ENCODE measurements at regions not wholly inside any gene's neighbourhood (a gene's known extent, or its start where the extent isn't known, plus 50 kb on each side); places are given as distances from the start of the nearest gene placed in this dataset.

DNA sequence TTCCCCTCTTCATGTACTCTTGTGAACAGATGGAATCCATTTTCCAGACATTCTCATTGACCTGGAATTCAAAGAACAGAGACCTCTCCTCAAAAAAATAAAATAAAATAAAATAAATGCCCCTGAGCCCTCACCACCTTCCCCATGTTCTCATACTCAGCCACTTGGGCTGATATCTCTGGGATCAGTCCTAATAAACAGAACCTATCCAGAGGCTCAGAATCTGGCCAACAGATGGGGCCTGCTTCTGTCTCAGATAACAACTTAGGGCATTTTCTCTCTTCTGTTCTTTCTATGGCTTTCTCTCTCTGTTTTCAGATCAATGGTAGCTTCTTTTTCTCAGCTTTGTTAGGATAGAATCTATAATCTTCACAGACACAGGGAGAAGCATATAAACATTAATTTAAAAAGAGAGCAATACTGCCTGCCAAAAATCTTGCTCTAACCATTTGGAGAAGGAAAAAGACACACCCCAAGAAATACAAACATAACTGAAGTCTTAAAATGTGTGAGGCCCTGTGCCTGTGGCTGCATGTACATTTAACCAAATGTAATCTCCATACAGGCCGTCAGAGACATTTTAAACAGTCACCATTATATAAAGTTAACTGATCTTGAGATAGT, 907.1 kb downstream of the FAT4 start:
- TF ChIP-seq ZNF565 (CRISPR knock-in tag; conservative IDR thresholded peaks at IDR 0.05; ENCODE audit: low read depth) (no peak), SNAI2 (CRISPR knock-in tag; IDR thresholded peaks at IDR 0.05) (no peak), TCF4 (CRISPR knock-in tag; IDR thresholded peaks at IDR 0.05; ENCODE audit: borderline replicate concordance) (peak; percentile 82), ISL1 (CRISPR knock-in tag; IDR thresholded peaks at IDR 0.05) (no peak), GLIS3 (CRISPR knock-in tag; IDR thresholded peaks at IDR 0.05) (no peak)
- ATAC-seq: no peak

DNA sequence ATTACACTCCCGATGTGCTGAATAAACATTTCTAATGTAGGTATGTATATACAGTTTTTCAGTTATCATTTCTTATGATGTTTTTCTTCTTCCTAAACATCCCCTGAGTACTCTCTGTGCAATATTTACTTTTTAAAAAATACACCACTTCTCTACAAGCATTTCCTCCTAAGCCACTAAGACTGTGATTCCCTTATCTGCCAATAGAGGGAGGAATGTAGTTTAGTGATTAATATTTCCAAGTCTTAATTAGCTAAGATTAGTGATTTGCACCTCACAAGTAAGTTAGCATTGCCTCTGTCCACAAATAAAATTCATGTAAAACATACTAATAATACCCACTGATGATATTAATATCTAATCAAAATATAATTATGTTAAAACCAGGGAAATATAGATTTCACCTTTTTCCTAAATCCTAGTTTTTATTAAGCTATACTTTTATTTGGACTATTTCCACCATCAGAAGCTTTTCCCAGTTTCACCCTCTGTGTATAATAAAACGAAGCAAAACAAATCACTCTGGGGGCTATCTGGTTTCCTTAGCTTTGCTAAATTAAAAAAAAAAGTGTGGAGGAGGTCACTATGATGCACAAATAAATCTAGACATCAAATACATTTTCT, 909.1 kb downstream of the FAT4 start:
- no peak for ATAC-seq
- TF ChIP-seq, protein P1, sequence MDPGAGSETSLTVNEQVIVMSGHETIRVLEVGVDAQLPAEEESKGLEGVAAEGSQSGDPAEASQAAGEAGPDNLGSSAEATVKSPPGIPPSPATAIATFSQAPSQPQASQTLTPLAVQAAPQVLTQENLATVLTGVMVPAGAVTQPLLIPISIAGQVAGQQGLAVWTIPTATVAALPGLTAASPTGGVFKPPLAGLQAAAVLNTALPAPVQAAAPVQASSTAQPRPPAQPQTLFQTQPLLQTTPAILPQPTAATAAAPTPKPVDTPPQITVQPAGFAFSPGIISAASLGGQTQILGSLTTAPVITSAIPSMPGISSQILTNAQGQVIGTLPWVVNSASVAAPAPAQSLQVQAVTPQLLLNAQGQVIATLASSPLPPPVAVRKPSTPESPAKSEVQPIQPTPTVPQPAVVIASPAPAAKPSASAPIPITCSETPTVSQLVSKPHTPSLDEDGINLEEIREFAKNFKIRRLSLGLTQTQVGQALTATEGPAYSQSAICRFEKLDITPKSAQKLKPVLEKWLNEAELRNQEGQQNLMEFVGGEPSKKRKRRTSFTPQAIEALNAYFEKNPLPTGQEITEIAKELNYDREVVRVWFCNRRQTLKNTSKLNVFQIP (CRISPR knock-in tag; IDR thresholded peaks at IDR 0.05; ENCODE audit: borderline replicate concordance, low read depth): no peak
- TF ChIP-seq, protein P2, sequence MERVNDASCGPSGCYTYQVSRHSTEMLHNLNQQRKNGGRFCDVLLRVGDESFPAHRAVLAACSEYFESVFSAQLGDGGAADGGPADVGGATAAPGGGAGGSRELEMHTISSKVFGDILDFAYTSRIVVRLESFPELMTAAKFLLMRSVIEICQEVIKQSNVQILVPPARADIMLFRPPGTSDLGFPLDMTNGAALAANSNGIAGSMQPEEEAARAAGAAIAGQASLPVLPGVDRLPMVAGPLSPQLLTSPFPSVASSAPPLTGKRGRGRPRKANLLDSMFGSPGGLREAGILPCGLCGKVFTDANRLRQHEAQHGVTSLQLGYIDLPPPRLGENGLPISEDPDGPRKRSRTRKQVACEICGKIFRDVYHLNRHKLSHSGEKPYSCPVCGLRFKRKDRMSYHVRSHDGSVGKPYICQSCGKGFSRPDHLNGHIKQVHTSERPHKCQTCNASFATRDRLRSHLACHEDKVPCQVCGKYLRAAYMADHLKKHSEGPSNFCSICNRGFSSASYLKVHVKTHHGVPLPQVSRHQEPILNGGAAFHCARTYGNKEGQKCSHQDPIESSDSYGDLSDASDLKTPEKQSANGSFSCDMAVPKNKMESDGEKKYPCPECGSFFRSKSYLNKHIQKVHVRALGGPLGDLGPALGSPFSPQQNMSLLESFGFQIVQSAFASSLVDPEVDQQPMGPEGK (CRISPR knock-in tag; IDR thresholded peaks at IDR 0.05; ENCODE audit: borderline replicate concordance): no peak
- TF ChIP-seq TOX (CRISPR knock-in tag; IDR thresholded peaks at IDR 0.05; ENCODE audit: borderline replicate concordance) (no peak), BACH2 (CRISPR knock-in tag; IDR thresholded peaks at IDR 0.05; ENCODE audit: borderline replicate concordance) (no peak), ZFP3 (CRISPR knock-in tag; IDR thresholded peaks at IDR 0.05) (no peak), ZNF565 (CRISPR knock-in tag; conservative IDR thresholded peaks at IDR 0.05; ENCODE audit: low read depth) (no peak), OSR1 (CRISPR knock-in tag; IDR thresholded peaks at IDR 0.05) (no peak), ARNTL (CRISPR knock-in tag; IDR thresholded peaks at IDR 0.05; ENCODE audit: borderline replicate concordance, low read depth) (no peak), ZNF70 (CRISPR knock-in tag; IDR thresholded peaks at IDR 0.05) (no peak), ZFP30 (CRISPR knock-in tag; IDR thresholded peaks at IDR 0.05) (no peak), ZC3H10 (CRISPR knock-in tag; IDR thresholded peaks at IDR 0.05) (no peak)
- TF ChIP-seq, protein P3, sequence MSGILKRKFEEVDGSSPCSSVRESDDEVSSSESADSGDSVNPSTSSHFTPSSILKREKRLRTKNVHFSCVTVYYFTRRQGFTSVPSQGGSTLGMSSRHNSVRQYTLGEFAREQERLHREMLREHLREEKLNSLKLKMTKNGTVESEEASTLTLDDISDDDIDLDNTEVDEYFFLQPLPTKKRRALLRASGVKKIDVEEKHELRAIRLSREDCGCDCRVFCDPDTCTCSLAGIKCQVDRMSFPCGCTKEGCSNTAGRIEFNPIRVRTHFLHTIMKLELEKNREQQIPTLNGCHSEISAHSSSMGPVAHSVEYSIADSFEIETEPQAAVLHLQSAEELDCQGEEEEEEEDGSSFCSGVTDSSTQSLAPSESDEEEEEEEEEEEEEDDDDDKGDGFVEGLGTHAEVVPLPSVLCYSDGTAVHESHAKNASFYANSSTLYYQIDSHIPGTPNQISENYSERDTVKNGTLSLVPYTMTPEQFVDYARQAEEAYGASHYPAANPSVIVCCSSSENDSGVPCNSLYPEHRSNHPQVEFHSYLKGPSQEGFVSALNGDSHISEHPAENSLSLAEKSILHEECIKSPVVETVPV (CRISPR knock-in tag; IDR thresholded peaks at IDR 0.05): no peak
- TF ChIP-seq, protein P4, sequence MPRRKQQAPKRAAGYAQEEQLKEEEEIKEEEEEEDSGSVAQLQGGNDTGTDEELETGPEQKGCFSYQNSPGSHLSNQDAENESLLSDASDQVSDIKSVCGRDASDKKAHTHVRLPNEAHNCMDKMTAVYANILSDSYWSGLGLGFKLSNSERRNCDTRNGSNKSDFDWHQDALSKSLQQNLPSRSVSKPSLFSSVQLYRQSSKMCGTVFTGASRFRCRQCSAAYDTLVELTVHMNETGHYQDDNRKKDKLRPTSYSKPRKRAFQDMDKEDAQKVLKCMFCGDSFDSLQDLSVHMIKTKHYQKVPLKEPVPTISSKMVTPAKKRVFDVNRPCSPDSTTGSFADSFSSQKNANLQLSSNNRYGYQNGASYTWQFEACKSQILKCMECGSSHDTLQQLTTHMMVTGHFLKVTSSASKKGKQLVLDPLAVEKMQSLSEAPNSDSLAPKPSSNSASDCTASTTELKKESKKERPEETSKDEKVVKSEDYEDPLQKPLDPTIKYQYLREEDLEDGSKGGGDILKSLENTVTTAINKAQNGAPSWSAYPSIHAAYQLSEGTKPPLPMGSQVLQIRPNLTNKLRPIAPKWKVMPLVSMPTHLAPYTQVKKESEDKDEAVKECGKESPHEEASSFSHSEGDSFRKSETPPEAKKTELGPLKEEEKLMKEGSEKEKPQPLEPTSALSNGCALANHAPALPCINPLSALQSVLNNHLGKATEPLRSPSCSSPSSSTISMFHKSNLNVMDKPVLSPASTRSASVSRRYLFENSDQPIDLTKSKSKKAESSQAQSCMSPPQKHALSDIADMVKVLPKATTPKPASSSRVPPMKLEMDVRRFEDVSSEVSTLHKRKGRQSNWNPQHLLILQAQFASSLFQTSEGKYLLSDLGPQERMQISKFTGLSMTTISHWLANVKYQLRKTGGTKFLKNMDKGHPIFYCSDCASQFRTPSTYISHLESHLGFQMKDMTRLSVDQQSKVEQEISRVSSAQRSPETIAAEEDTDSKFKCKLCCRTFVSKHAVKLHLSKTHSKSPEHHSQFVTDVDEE (CRISPR knock-in tag; IDR thresholded peaks at IDR 0.05): no peak

DNA sequence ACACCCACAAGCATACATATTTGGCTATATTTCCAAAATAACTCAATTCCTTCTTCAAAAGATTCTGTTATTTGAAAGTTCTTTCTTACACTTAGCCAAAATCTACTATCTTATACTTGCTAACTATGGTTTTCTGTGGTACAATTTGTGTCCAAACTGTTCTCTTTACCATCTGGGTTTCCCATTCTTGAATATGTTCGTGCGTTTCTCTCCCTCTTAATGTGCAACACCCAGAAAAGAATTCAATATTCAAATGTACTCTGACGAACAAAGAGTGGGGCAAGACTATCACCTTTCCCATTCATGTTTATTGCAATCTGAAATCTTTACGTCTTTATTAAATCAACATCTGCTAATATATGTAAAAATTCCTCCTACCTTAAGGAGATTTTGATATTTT, 912.7 kb downstream of the FAT4 start:
- no peak for ATAC-seq
- TF ChIP-seq BACH2 (CRISPR knock-in tag; IDR thresholded peaks at IDR 0.05; ENCODE audit: borderline replicate concordance): no peak
- no peak for TF ChIP-seq ZFP30 (CRISPR knock-in tag; IDR thresholded peaks at IDR 0.05)
- TF ChIP-seq RARB (CRISPR knock-in tag; IDR thresholded peaks at IDR 0.05): no peak
- no peak for TF ChIP-seq ARNTL (CRISPR knock-in tag; IDR thresholded peaks at IDR 0.05; ENCODE audit: borderline replicate concordance, low read depth)
- no peak for TF ChIP-seq ISL1 (CRISPR knock-in tag; IDR thresholded peaks at IDR 0.05)
- TF ChIP-seq PPARA (CRISPR knock-in tag; IDR thresholded peaks at IDR 0.05; ENCODE audit: borderline replicate concordance): no peak
- TF ChIP-seq ZNF8 (CRISPR knock-in tag; IDR thresholded peaks at IDR 0.05): no peak
- TF ChIP-seq, protein P1 (CRISPR knock-in tag; IDR thresholded peaks at IDR 0.05; ENCODE audit: borderline replicate concordance, low read depth): no peak
- TF ChIP-seq OSR1 (CRISPR knock-in tag; IDR thresholded peaks at IDR 0.05): no peak
- no peak for TF ChIP-seq ZC3H10 (CRISPR knock-in tag; IDR thresholded peaks at IDR 0.05)
- TF ChIP-seq, protein P2 (CRISPR knock-in tag; IDR thresholded peaks at IDR 0.05; ENCODE audit: borderline replicate concordance): no peak
- TF ChIP-seq CSDC2 (CRISPR knock-in tag; IDR thresholded peaks at IDR 0.05): no peak
- TF ChIP-seq GLIS3 (CRISPR knock-in tag; IDR thresholded peaks at IDR 0.05): no peak
- TF ChIP-seq TCF4 (CRISPR knock-in tag; IDR thresholded peaks at IDR 0.05; ENCODE audit: borderline replicate concordance): no peak
- no peak for TF ChIP-seq TOX (CRISPR knock-in tag; IDR thresholded peaks at IDR 0.05; ENCODE audit: borderline replicate concordance)
- no peak for TF ChIP-seq SNAI2 (CRISPR knock-in tag; IDR thresholded peaks at IDR 0.05)
- no peak for TF ChIP-seq ZNF565 (CRISPR knock-in tag; conservative IDR thresholded peaks at IDR 0.05; ENCODE audit: low read depth)
